Cardiac septum (tissue), 1 donor: ENCODE measurements at regions not wholly inside any gene's neighbourhood (a gene's known extent, or its start where the extent isn't known, plus 50 kb on each side); places are given as distances from the start of the nearest gene placed in this dataset.

Experiments
- DNase-seq: peaks from one replicate; pipeline ENCODE4 v3.0.0-alpha.2; 2020; ENCODE audit warnings: low spot score
- intact Hi-C: fragments of 100-400 bp; cut with DNase I; formaldehyde crosslinking; loops from one replicate; pipeline ENCODE4 v1.14.0; 2022
- donor health status: DM: no; HTN: no; CAD: no.

GRCh38 chr7:89401099-89401498, 605.6 kb upstream of the TEX47 start:
- DNase-seq: no peak
- intact Hi-C loops: no loop called here

GRCh38 chr7:89401690-89402089, 606.2 kb upstream of the TEX47 start:
- no peak for DNase-seq
- intact Hi-C loops: no loop called here

- intact Hi-C loops: no loop called here
- DNase-seq: no peak
These were observed 656.4 kb upstream of the TEX47 start for GRCh38 chr7:89451911-89452310.

- intact Hi-C loops: no loop called here
- DNase-seq: no peak
These were observed 661.0 kb upstream of the TEX47 start for GRCh38 chr7:89456556-89456955.

GRCh38 chr7:89458114-89458513, 662.6 kb upstream of the TEX47 start:
- DNase-seq: no peak
- intact Hi-C loops: no loop called here

- intact Hi-C loops: no loop called here
- no peak for DNase-seq
These were observed 678.9 kb upstream of the TEX47 start for GRCh38 chr7:89474456-89474855.

GRCh38 chr7:89477991-89478390, 676.3 kb upstream of the STEAP1 start:
- no peak for DNase-seq
- intact Hi-C loops: no loop called here

- intact Hi-C loops: no loop called here
These were observed 658.6 kb upstream of the STEAP1 start for GRCh38 chr7:89495704-89496103.

GRCh38 chr7:89500084-89500483, 654.2 kb upstream of the STEAP1 start:
- no peak for DNase-seq
- intact Hi-C loops: no loop called here

More at GRCh38 chr7:89495704-89496103, 658.6 kb upstream of the STEAP1 start:
- DNase-seq: no peak

- DNase-seq: no peak
- intact Hi-C loops: no loop called here
These were observed 651.0 kb upstream of the STEAP1 start for GRCh38 chr7:89503281-89503680.

- DNase-seq: no peak
- intact Hi-C loops: no loop called here
These were observed 647.2 kb upstream of the STEAP1 start for GRCh38 chr7:89507034-89507433.

- no peak for DNase-seq
- intact Hi-C loops: no loop called here
These were observed 642.4 kb upstream of the STEAP1 start for GRCh38 chr7:89511900-89512299.

- intact Hi-C loops: no loop called here
- DNase-seq: no peak
These were observed 639.3 kb upstream of the STEAP1 start for GRCh38 chr7:89514970-89515369.

- intact Hi-C loops: no loop called here
- DNase-seq: no peak
These were observed 636.5 kb upstream of the STEAP1 start for GRCh38 chr7:89517815-89518214.

- intact Hi-C loops: no loop called here
- DNase-seq: no peak
These were observed 604.5 kb upstream of the STEAP1 start for GRCh38 chr7:89549768-89550167.

- no peak for DNase-seq
- intact Hi-C loops: no loop called here
These were observed 600.1 kb upstream of the STEAP1 start for GRCh38 chr7:89554209-89554608.

- intact Hi-C loops: no loop called here
- no peak for DNase-seq
These were observed 594.7 kb upstream of the STEAP1 start for GRCh38 chr7:89559596-89559995.

- no peak for DNase-seq
- intact Hi-C loops: no loop called here
These were observed 590.7 kb upstream of the STEAP1 start for GRCh38 chr7:89563597-89563996.

GRCh38 chr7:89584896-89585295, 569.4 kb upstream of the STEAP1 start:
- intact Hi-C loops: no loop called here
- no peak for DNase-seq

- intact Hi-C loops: no loop called here
These were observed 561.1 kb upstream of the STEAP1 start for GRCh38 chr7:89593125-89593524.

GRCh38 chr7:89602984-89603383, 551.3 kb upstream of the STEAP1 start:
- DNase-seq: no peak
- intact Hi-C loops: no loop called here

More at GRCh38 chr7:89593125-89593524, 561.1 kb upstream of the STEAP1 start:
- DNase-seq: no peak

- no peak for DNase-seq
- intact Hi-C loops: no loop called here
These were observed 548.9 kb upstream of the STEAP1 start for GRCh38 chr7:89605362-89605761.

GRCh38 chr7:89606511-89606910, 547.8 kb upstream of the STEAP1 start:
- intact Hi-C loops: no loop called here
- no peak for DNase-seq
